GM11168 (cell line): ENCODE measurements at regions not wholly inside any gene's neighbourhood (a gene's known extent, or its start where the extent isn't known, plus 50 kb on each side); places are given as distances from the start of the nearest gene placed in this dataset.

ENCODE experiments used
- in situ Hi-C: fragments of 300-500 bp; cut with MboI; formaldehyde crosslinking; loops from one replicate; pipeline ENCODE4 v1.12.0; 2022; ENCODE audit warnings: low sequenced_read_pairs; ENCODE audit not compliant: unreplicated experiment

- in situ Hi-C loops: no loop called here
Measured at GRCh38 chr15:47437491-47437890, 279.8 kb upstream of the SEMA6D start.

GRCh38 chr15:47439146-47440111 lies 277.9 kb upstream of the SEMA6D start:
- in situ Hi-C loops: no loop called here

- in situ Hi-C loops: no loop called here
Measured at GRCh38 chr15:47442371-47442770, 274.9 kb upstream of the SEMA6D start.

- in situ Hi-C loops: no loop called here
Measured at GRCh38 chr15:47443839-47444238, 273.5 kb upstream of the SEMA6D start.

GRCh38 chr15:47445723-47446392 lies 271.4 kb upstream of the SEMA6D start:
- in situ Hi-C loops: no loop called here

- in situ Hi-C loops: loop anchor here (25.0 kb wide), 1 partner anchor 526 kb away; no protein-coding TSS in a partner anchor
Measured at GRCh38 chr15:47460795-47461573, 256.3 kb upstream of the SEMA6D start.

- in situ Hi-C loops: loop anchor here (25.0 kb wide), 1 partner anchor 526 kb away; no protein-coding TSS in a partner anchor
Measured at GRCh38 chr15:47461652-47462141, 255.6 kb upstream of the SEMA6D start.

GRCh38 chr15:47466357-47466756 lies 250.9 kb upstream of the SEMA6D start:
- in situ Hi-C loops: loop anchor here (25.0 kb wide), 1 partner anchor 521 kb away; no protein-coding TSS in a partner anchor

- in situ Hi-C loops: loop anchor here (25.0 kb wide), 1 partner anchor 516 kb away; no protein-coding TSS in a partner anchor
Measured at GRCh38 chr15:47470983-47471382, 246.3 kb upstream of the SEMA6D start.

- in situ Hi-C loops: loop anchor here (25.0 kb wide), 1 partner anchor 514 kb away; no protein-coding TSS in a partner anchor
Measured at GRCh38 chr15:47473106-47473725, 244.1 kb upstream of the SEMA6D start.

- in situ Hi-C loops: loop anchor here (25.0 kb wide), 1 partner anchor 513 kb away; no protein-coding TSS in a partner anchor
Measured at GRCh38 chr15:47473832-47474231, 243.5 kb upstream of the SEMA6D start.

GRCh38 chr15:47475336-47475735 lies 242.0 kb upstream of the SEMA6D start:
- in situ Hi-C loops: no loop called here

- in situ Hi-C loops: no loop called here
Measured at GRCh38 chr15:47477341-47477740, 240.0 kb upstream of the SEMA6D start.

- in situ Hi-C loops: no loop called here
Measured at GRCh38 chr15:47484059-47484458, 233.2 kb upstream of the SEMA6D start.

GRCh38 chr15:47484997-47485396 lies 232.3 kb upstream of the SEMA6D start:
- in situ Hi-C loops: no loop called here

- in situ Hi-C loops: no loop called here
Measured at GRCh38 chr15:47485419-47485818, 231.9 kb upstream of the SEMA6D start.

- in situ Hi-C loops: no loop called here
Measured at GRCh38 chr15:47486040-47486439, 231.3 kb upstream of the SEMA6D start.

GRCh38 chr15:47492195-47492594 lies 225.1 kb upstream of the SEMA6D start:
- in situ Hi-C loops: no loop called here

- in situ Hi-C loops: no loop called here
Measured at GRCh38 chr15:47493357-47494247, 223.7 kb upstream of the SEMA6D start.
